HCT116 (cell line): ENCODE measurements at regions not wholly inside any gene's neighbourhood (a gene's known extent, or its start where the extent isn't known, plus 50 kb on each side); places are given as distances from the start of the nearest gene placed in this dataset.

Experiments
- ATAC-seq: fragments of 200-7000 bp; cut with Tn5 transposase; 2 replicates; pipeline ENCODE4 v1.9.1; 2020; ENCODE audit warnings: mild to moderate bottlenecking, moderate library complexity
- BruUV-seq: library from RNA; stranded (reverse); fragments of 400-500 nt; replicated peaks from 2 replicates; lab custom pipeline; 2021; lab: Mats Ljungman, UMichigan
- CTCF ChIA-PET: fragments of 300-600 bp; sonication (Branson Sonifier 250); formaldehyde crosslinking; loops from one replicate; lab custom pipeline; 2021; ENCODE audit warnings: antibody characterized with exemption; lab: Charles Lee
- POLR2A ChIA-PET: fragments of 300-600, 350-600 bp; sonication (Branson Sonifier 250); formaldehyde crosslinking; loops from one replicate; lab custom pipeline; 2021; ENCODE audit warnings: antibody characterized with exemption; lab: Charles Lee
- RAD21 ChIA-PET, 2 experiments: fragments of 300-600 bp; sonication (Branson Sonifier 250); formaldehyde crosslinking; loops; one replicate each; lab custom pipeline; 2023; ENCODE audit warnings: low total read pairs in 2 of 2; ENCODE audit not compliant: uncharacterized antibody in 2 of 2, unreplicated experiment in 2 of 2, low non-redundant PET in 1 of 2; lab: Charles Lee
- DNase-seq: peaks from one replicate; pipeline ENCODE4 v3.0.0-alpha.2; 2010; ENCODE audit warnings: low read depth, low spot score
- H2AFZ ChIP-seq: fragments of 200-600 bp; shearing (Covaris generic), sonication (generic); 2 replicates; pipeline ENCODE4 v1.6.1; 2017; ENCODE audit warnings: low read depth, mixed run types, mixed read lengths, antibody characterized with exemption, low read length; ENCODE audit not compliant: poor library complexity, severe bottlenecking
- H3K27ac ChIP-seq: 2 replicates; pipeline ENCODE4 v1.5.1; 2012; ENCODE audit warnings: low read depth, low read length
- H3K27me3 ChIP-seq: fragments of 200-600 bp; sonication (generic); 2 replicates; pipeline ENCODE4 v1.6.1; 2016; ENCODE audit warnings: mixed run types, low read length, mixed read lengths; ENCODE audit not compliant: insufficient read depth
- H3K36me3 ChIP-seq, 2 experiments: fragments of 200-500 bp in 1 of 2; fragments of 200-600 bp in 1 of 2; sonication (Bioruptor generic) in 1 of 2; sonication (generic) in 1 of 2; 2 replicates each; pipeline versions ENCODE4 v1.5.1 to v1.6.1; 2014 to 2016; ENCODE audit warnings: low read length in 2 of 2, inconsistent platforms in 1 of 2, mixed read lengths in 1 of 2, mixed run types in 1 of 2; ENCODE audit not compliant: insufficient read depth in 2 of 2, control insufficient read depth in 1 of 2
- H3K4me1 ChIP-seq, 2 experiments: fragments of 200-600 bp in 1 of 2; sonication (generic) in 1 of 2; 2 replicates each; pipeline versions ENCODE4 v1.5.1 to v1.6.1; 2012 to 2017; ENCODE audit warnings: low read length in 2 of 2, inconsistent platforms in 1 of 2, mild to moderate bottlenecking in 1 of 2, mixed read lengths in 1 of 2, mixed run types in 1 of 2, moderate library complexity in 1 of 2; ENCODE audit not compliant: insufficient read depth in 2 of 2, control insufficient read depth in 1 of 2
- H3K4me2 ChIP-seq: fragments of 200-600 bp; sonication (generic); 2 replicates; pipeline ENCODE4 v1.6.1; 2017; ENCODE audit warnings: mixed run types, low read length, mixed read lengths
- H3K4me3 ChIP-seq, 2 experiments: fragments of 200-600 bp in 1 of 2; sonication (generic) in 1 of 2; replicated peaks in 1 of 2; 2 replicates each; pipeline ENCODE4 v1.5.1; 2011 to 2016; ENCODE audit warnings: low read length in 2 of 2, control low read depth in 1 of 2, low read depth in 1 of 2, mild to moderate bottlenecking in 1 of 2, mixed read lengths in 1 of 2, mixed run types in 1 of 2
- H3K79me2 ChIP-seq: fragments of 200-600 bp; sonication (generic); 2 replicates; pipeline ENCODE4 v1.6.1; 2017; ENCODE audit warnings: mild to moderate bottlenecking, mixed run types, low read length, moderate library complexity, mixed read lengths; ENCODE audit not compliant: insufficient read depth
- H3K9ac ChIP-seq: fragments of 200-600 bp; sonication (generic); 2 replicates; pipeline ENCODE4 v1.6.1; 2016; ENCODE audit warnings: low read length, mixed read lengths
- H3K9me2 ChIP-seq: fragments of 200-600 bp; sonication (generic), shearing (Covaris generic); 2 replicates; pipeline ENCODE4 v1.6.1; 2017; ENCODE audit warnings: mixed run types, mild to moderate bottlenecking, moderate library complexity; ENCODE audit not compliant: insufficient read depth
- H3K9me3 ChIP-seq, 2 experiments: fragments of 200-500 bp in 1 of 2; fragments of 200-600 bp in 1 of 2; sonication (Bioruptor generic) in 1 of 2; sonication (generic) in 1 of 2; 2 replicates each; pipeline ENCODE4 v1.6.1; 2014 to 2017; ENCODE audit warnings: low read length in 2 of 2, mixed read lengths in 2 of 2, inconsistent platforms in 1 of 2, low read depth in 1 of 2, mild to moderate bottlenecking in 1 of 2, mixed run types in 1 of 2, moderate library complexity in 1 of 2; ENCODE audit not compliant: control insufficient read depth in 1 of 2, insufficient read depth in 1 of 2
- H4K20me1 ChIP-seq: fragments of 200-600 bp; sonication (generic), shearing (Covaris generic); 2 replicates; pipeline ENCODE4 v1.6.1; 2017; ENCODE audit warnings: mixed run types, mild to moderate bottlenecking, moderate library complexity; ENCODE audit not compliant: insufficient read depth
- ATF3 ChIP-seq: IDR thresholded peaks from 2 replicates; pipeline ENCODE4 v1.6.1; 2012
- ELF1 ChIP-seq: IDR thresholded peaks from 2 replicates; pipeline ENCODE4 v1.6.1; 2012; ENCODE audit warnings: low read depth, borderline replicate concordance
- EZH2 ChIP-seq: fragments of 200-600 bp; sonication (generic); IDR thresholded peaks from 2 replicates; pipeline ENCODE4 v1.6.1; 2017; ENCODE audit warnings: antibody characterized with exemption, mixed run types
- FOSL1 ChIP-seq: IDR thresholded peaks from 2 replicates; pipeline ENCODE4 v1.6.1; 2012; ENCODE audit warnings: low read depth
- JUND ChIP-seq: IDR thresholded peaks from 2 replicates; pipeline ENCODE4 v1.6.1; 2012
- REST ChIP-seq: IDR thresholded peaks from 2 replicates; pipeline ENCODE4 v1.6.1; 2012; ENCODE audit warnings: low read depth
- intact Hi-C: fragments of 100-400 bp; cut with micrococcal nuclease; formaldehyde crosslinking; loops from 2 replicates; pipeline ENCODE4 v1.10.0; 2022

GRCh38 chr20:47970282-47970903, 185.1 kb upstream of the SULF2 start (continued):
- TF ChIP-seq REST (no peak), ELF1 (no peak)

GRCh38 chr20:47969426-47969825, 184.1 kb upstream of the SULF2 start:
- H2AFZ ChIP-seq = no peak overlapping the region
- BruUV-seq = no TSS peak
- H3K9ac ChIP-seq = no peak overlapping the region
- ATAC-seq = no peak
- no peaks in the 10 kb centered on the region for H3K9me2 ChIP-seq
- no peaks in the 10 kb centered on the region for H3K9me3 ChIP-seq
- H3K4me2 ChIP-seq = no peak overlapping the region
- no peak overlapping the region for H3K27ac ChIP-seq
- no peaks in the 10 kb centered on the region for H3K79me2 ChIP-seq
- no peaks in the 10 kb centered on the region for H3K27me3 ChIP-seq
- H3K4me1 ChIP-seq = peaks cover 25 to 51% of the 10 kb centered on the region in 2 experiments
- no peaks in the 10 kb centered on the region for H4K20me1 ChIP-seq
- POLR2A ChIA-PET = no interaction called here
- no peak overlapping the region for H3K4me3 ChIP-seq
- intact Hi-C loops = no loop called here
- no peaks in the 10 kb centered on the region for H3K36me3 ChIP-seq
- CTCF ChIA-PET = no interaction called here
- RAD21 ChIA-PET = no interaction called here
- no peak for TF ChIP-seq FOSL1
- TF ChIP-seq REST = no peak
- no peak for TF ChIP-seq ATF3
- no peak for TF ChIP-seq EZH2
- no peak for TF ChIP-seq JUND
- TF ChIP-seq, all 23 proteins: peak for 0
- DNase-seq = no peak
